ENCODE measurements at regions not wholly inside any gene's neighbourhood (a gene's known extent, or its start where the extent isn't known, plus 50 kb on each side); places are given as distances from the start of the nearest gene placed in this dataset.

- TF ChIP-seq, protein P1, sequence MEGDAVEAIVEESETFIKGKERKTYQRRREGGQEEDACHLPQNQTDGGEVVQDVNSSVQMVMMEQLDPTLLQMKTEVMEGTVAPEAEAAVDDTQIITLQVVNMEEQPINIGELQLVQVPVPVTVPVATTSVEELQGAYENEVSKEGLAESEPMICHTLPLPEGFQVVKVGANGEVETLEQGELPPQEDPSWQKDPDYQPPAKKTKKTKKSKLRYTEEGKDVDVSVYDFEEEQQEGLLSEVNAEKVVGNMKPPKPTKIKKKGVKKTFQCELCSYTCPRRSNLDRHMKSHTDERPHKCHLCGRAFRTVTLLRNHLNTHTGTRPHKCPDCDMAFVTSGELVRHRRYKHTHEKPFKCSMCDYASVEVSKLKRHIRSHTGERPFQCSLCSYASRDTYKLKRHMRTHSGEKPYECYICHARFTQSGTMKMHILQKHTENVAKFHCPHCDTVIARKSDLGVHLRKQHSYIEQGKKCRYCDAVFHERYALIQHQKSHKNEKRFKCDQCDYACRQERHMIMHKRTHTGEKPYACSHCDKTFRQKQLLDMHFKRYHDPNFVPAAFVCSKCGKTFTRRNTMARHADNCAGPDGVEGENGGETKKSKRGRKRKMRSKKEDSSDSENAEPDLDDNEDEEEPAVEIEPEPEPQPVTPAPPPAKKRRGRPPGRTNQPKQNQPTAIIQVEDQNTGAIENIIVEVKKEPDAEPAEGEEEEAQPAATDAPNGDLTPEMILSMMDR (conservative IDR thresholded peaks at IDR 0.05 in 1 of 2, IDR thresholded peaks at IDR 0.05 in 1 of 2; ENCODE audit: low read depth in 1 of 2, low read length in 2 of 2) = no peak
- no peak for TF ChIP-seq EZH2 (IDR thresholded peaks at IDR 0.05; ENCODE audit: low read length, missing control alignments)
Observed at GRCh38 chr5:13322769-13323168, 621.7 kb downstream of the DNAH5 start.

Data from fibroblast of lung (primary cell).